PC-3 (cell line): ENCODE measurements at regions not wholly inside any gene's neighbourhood (a gene's known extent, or its start where the extent isn't known, plus 50 kb on each side); places are given as distances from the start of the nearest gene placed in this dataset.

Experiments used
- EZH2phosphoT487 ChIP-seq: fragments of 300-600 bp; sonication (generic); IDR thresholded peaks from 2 replicates; pipeline ENCODE4 v1.6.1; 2018; ENCODE audit warnings: mild to moderate bottlenecking, antibody characterized with exemption, low read length, borderline replicate concordance
- TF ChIP-seq, protein P1 (sequence below): fragments of 300-600 bp; sonication (generic); conservative IDR thresholded peaks from 2 replicates; pipeline ENCODE4 v1.5.1; 2017; ENCODE audit warnings: antibody characterized with exemption, low read depth, mild to moderate bottlenecking, low read length

DNA sequence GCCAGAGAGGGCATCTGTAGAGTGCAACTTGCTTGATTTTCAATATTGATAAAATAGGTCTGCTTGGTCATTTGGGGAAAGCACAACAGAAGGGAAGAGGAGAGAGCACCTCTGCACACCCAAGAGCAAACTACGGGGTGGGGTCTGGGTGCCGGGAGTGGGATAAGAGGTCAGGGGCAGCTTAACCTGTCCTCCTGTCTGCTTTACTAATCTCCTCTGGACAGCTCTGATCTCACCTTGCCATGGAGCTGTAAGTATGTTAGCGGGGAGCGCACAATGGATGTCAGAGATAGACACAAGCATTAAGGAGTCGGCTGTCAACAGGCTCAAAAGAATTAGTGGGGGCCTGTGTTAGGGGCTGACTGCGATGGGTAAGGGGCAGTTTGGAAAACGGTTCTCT lies 328.7 kb downstream of the CYRIA start:
- TF ChIP-seq, protein P1, sequence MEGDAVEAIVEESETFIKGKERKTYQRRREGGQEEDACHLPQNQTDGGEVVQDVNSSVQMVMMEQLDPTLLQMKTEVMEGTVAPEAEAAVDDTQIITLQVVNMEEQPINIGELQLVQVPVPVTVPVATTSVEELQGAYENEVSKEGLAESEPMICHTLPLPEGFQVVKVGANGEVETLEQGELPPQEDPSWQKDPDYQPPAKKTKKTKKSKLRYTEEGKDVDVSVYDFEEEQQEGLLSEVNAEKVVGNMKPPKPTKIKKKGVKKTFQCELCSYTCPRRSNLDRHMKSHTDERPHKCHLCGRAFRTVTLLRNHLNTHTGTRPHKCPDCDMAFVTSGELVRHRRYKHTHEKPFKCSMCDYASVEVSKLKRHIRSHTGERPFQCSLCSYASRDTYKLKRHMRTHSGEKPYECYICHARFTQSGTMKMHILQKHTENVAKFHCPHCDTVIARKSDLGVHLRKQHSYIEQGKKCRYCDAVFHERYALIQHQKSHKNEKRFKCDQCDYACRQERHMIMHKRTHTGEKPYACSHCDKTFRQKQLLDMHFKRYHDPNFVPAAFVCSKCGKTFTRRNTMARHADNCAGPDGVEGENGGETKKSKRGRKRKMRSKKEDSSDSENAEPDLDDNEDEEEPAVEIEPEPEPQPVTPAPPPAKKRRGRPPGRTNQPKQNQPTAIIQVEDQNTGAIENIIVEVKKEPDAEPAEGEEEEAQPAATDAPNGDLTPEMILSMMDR, result no peak
- TF ChIP-seq EZH2phosphoT487, result no peak
